Common myeloid progenitor, CD34-positive (primary cell): ENCODE measurements at regions not wholly inside any gene's neighbourhood (a gene's known extent, or its start where the extent isn't known, plus 50 kb on each side); places are given as distances from the start of the nearest gene placed in this dataset.

ENCODE experiments used
- CTCF ChIA-PET: fragments of 350-600 bp; sonication (Branson Sonifier 250); formaldehyde crosslinking; loops from one replicate; lab custom pipeline; 2021; ENCODE audit warnings: antibody characterized with exemption; lab: Charles Lee
- POLR2A ChIA-PET: fragments of 350-600 bp; sonication (Branson Sonifier 250); formaldehyde crosslinking; loops from one replicate; lab custom pipeline; 2021; ENCODE audit warnings: antibody characterized with exemption; lab: Charles Lee
- DNase-seq, 3 donors: peaks; one replicate each; pipeline versions ENCODE4 v3.0.0 to v3.0.0-alpha.2; 2013
- H3K27ac ChIP-seq, 2 experiments: 1 replicate in 1 of 2; 2 replicates in 1 of 2; pipeline ENCODE4 v1.7.0; 2013; ENCODE audit warnings: inconsistent platforms in 2 of 2, low read length in 2 of 2, mild to moderate bottlenecking in 2 of 2, low read depth in 1 of 2, moderate library complexity in 1 of 2; ENCODE audit not compliant: severe bottlenecking in 2 of 2, insufficient read depth in 1 of 2, poor library complexity in 1 of 2
- H3K27me3 ChIP-seq, 5 experiments: replicated peaks in 2 of 5; 1 replicate in 3 of 5; 2 replicates in 2 of 5; pipeline versions ENCODE4 v1.6.1 to v1.7.0; 2013; ENCODE audit warnings: low read length in 4 of 5, mild to moderate bottlenecking in 2 of 5, moderate library complexity in 2 of 5, inconsistent platforms in 1 of 5; ENCODE audit not compliant: insufficient read depth in 5 of 5, control insufficient read depth in 4 of 5
- H3K36me3 ChIP-seq, 4 experiments: 1 replicate in 2 of 4; 2 replicates in 2 of 4; pipeline versions ENCODE4 v1.6.1 to v1.7.0; 2013; ENCODE audit warnings: low read length in 3 of 4, control low read depth in 1 of 4, mild to moderate bottlenecking in 1 of 4; ENCODE audit not compliant: control insufficient read depth in 4 of 4, insufficient read depth in 4 of 4
- H3K4me1 ChIP-seq, 4 experiments: 1 replicate in 3 of 4; 2 replicates in 1 of 4; pipeline versions ENCODE4 v1.6.1 to v1.7.1; 2013; ENCODE audit warnings: low read length in 3 of 4, mild to moderate bottlenecking in 3 of 4, control low read depth in 1 of 4, inconsistent platforms in 1 of 4, moderate library complexity in 1 of 4; ENCODE audit not compliant: control insufficient read depth in 4 of 4, insufficient read depth in 4 of 4; ENCODE audit errors: control extremely low read depth in 1 of 4
- H3K4me3 ChIP-seq, 7 experiments: 1 replicate in 4 of 7; 2 replicates in 3 of 7; pipeline versions ENCODE4 v1.5.1 to v1.7.0; 2013; ENCODE audit warnings: mild to moderate bottlenecking in 7 of 7, low read length in 6 of 7, moderate library complexity in 6 of 7, inconsistent platforms in 2 of 7, low read depth in 2 of 7, control low read depth in 1 of 7; ENCODE audit not compliant: insufficient read depth in 4 of 7, control insufficient read depth in 1 of 7; ENCODE audit errors: extremely low read depth in 1 of 7
- H3K9me3 ChIP-seq, 5 experiments: 1 replicate in 4 of 5; 2 replicates in 1 of 5; pipeline versions ENCODE4 v1.6.1 to v1.7.1; 2013; ENCODE audit warnings: low read length in 4 of 5, mild to moderate bottlenecking in 2 of 5, inconsistent platforms in 1 of 5, low read depth in 1 of 5, moderate library complexity in 1 of 5; ENCODE audit not compliant: control insufficient read depth in 4 of 5, insufficient read depth in 2 of 5; ENCODE audit errors: control extremely low read depth in 1 of 5
- WGBS: methylation state at CpG from one replicate; pipeline ENCODE4 v1.1.5; 2013; ENCODE audit not compliant: insufficient coverage; 5-methylcytosine and 5-hydroxymethylcytosine counted together

- no peaks in the 10 kb centered on the region for H3K27me3 ChIP-seq
- DNase-seq, result no peak
- no peak overlapping the region for H3K4me3 ChIP-seq
- ChIA-PET POLR2A (no interaction called here), CTCF (no interaction called here)
- H3K27ac ChIP-seq, result no peak overlapping the region
- H3K36me3 ChIP-seq, result no peaks in the 10 kb centered on the region
- H3K9me3 ChIP-seq, result peaks cover 0 to 14% (median 6%) of the 10 kb centered on the region in 5 experiments
- H3K4me1 ChIP-seq, result no peaks in the 10 kb centered on the region
- whole genome bisulfite sequencing, result no CpG with 5 or more reads among the region's 3 CpGs
Measured at GRCh38 chr7:86199881-86200614, 443.7 kb upstream of the GRM3 start.

- CTCF ChIA-PET, result no interaction called here
- Histone ChIP-seq H3K4me3 (no peak overlapping the region), H3K4me1 (no peaks in the 10 kb centered on the region), H3K36me3 (no peaks in the 10 kb centered on the region), H3K9me3 (no peaks in the 10 kb centered on the region), H3K27ac (no peak overlapping the region), H3K27me3 (no peaks in the 10 kb centered on the region)
- no peak for DNase-seq
- POLR2A ChIA-PET, result no interaction called here
Measured at GRCh38 chr7:86190351-86190750, 453.4 kb upstream of the GRM3 start.

GRCh38 chr7:86181474-86181873 is 462.2 kb upstream of the GRM3 start:
- Histone ChIP-seq H3K9me3 (no peaks in the 10 kb centered on the region), H3K4me1 (no peaks in the 10 kb centered on the region), H3K4me3 (no peak overlapping the region), H3K27me3 (no peaks in the 10 kb centered on the region), H3K27ac (no peak overlapping the region), H3K36me3 (no peaks in the 10 kb centered on the region)
- no peak for DNase-seq
- ChIA-PET POLR2A (no interaction called here), CTCF (no interaction called here)
- WGBS, result no CpG with 5 or more reads among the region's 3 CpGs

- Histone ChIP-seq H3K27ac (no peak overlapping the region), H3K4me3 (no peak overlapping the region), H3K27me3 (no peaks in the 10 kb centered on the region), H3K36me3 (no peaks in the 10 kb centered on the region), H3K9me3 (no peaks in the 10 kb centered on the region), H3K4me1 (no peaks in the 10 kb centered on the region)
- DNase-seq, result no peak
- WGBS, result no CpG with 5 or more reads among the region's 1 CpG
- POLR2A ChIA-PET, result no interaction called here
- CTCF ChIA-PET, result no interaction called here
Measured at GRCh38 chr7:86164827-86165226, 478.9 kb upstream of the GRM3 start.

- Histone ChIP-seq H3K27me3 (no peaks in the 10 kb centered on the region), H3K27ac (no peak overlapping the region), H3K36me3 (no peaks in the 10 kb centered on the region), H3K4me1 (no peaks in the 10 kb centered on the region), H3K4me3 (no peak overlapping the region), H3K9me3 (no peaks in the 10 kb centered on the region)
- 100% methylated on average over 4 of the region's 4 CpGs for WGBS
- POLR2A ChIA-PET, result no interaction called here
- CTCF ChIA-PET, result no interaction called here
- DNase-seq, result no peak
Measured at GRCh38 chr7:86158111-86158510, 485.6 kb upstream of the GRM3 start.

- no peaks in the 10 kb centered on the region for H3K27me3 ChIP-seq
- no peaks in the 10 kb centered on the region for H3K4me1 ChIP-seq
- POLR2A ChIA-PET, result no interaction called here
- no CpG with 5 or more reads among the region's 2 CpGs for WGBS
- CTCF ChIA-PET, result no interaction called here
- no peak overlapping the region for H3K27ac ChIP-seq
- no peaks in the 10 kb centered on the region for H3K36me3 ChIP-seq
- DNase-seq, result no peak
- H3K4me3 ChIP-seq, result no peak overlapping the region
- no peaks in the 10 kb centered on the region for H3K9me3 ChIP-seq
Measured at GRCh38 chr7:86155623-86156022, 488.1 kb upstream of the GRM3 start.

- ChIA-PET POLR2A (no interaction called here), CTCF (no interaction called here)
- Histone ChIP-seq H3K4me1 (no peaks in the 10 kb centered on the region), H3K4me3 (no peak overlapping the region), H3K27ac (no peak overlapping the region), H3K36me3 (no peaks in the 10 kb centered on the region), H3K9me3 (no peaks in the 10 kb centered on the region), H3K27me3 (no peaks in the 10 kb centered on the region)
- 50% methylated on average over 1 of the region's 2 CpGs for WGBS
- DNase-seq, result no peak
Measured at GRCh38 chr7:86152926-86153325, 490.8 kb upstream of the GRM3 start.
